ENCODE measurements at regions not wholly inside any gene's neighbourhood (a gene's known extent, or its start where the extent isn't known, plus 50 kb on each side); places are given as distances from the start of the nearest gene placed in this dataset.

DNA sequence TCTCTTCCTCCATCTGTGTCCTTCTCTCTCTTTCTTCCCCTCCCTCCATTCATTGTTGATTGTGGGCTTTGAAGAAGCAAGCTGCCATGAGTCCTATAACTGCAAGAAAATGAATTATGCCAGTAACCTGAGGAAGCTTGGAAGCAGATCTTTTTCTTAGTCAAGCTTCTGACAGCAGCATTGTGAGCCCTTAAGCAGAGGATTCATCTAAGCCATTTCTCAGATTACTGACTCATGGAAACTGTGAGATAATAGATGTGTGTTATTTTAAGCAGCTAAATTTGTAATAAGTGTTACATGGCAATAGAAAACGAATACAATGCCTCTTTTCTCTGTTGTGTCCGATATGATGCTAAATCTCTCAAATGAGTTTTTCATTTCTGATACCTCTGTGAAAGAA lies 1109.7 kb downstream of the CDH11 start:
- TF ChIP-seq POLR2A (IDR thresholded peaks at IDR 0.05) (no peak), CTCF (IDR thresholded peaks at IDR 0.05) (no peak)

Measured in uterus (tissue), 2 donors.